Stomach smooth muscle (tissue), 2 donors: ENCODE measurements at regions not wholly inside any gene's neighbourhood (a gene's known extent, or its start where the extent isn't known, plus 50 kb on each side); places are given as distances from the start of the nearest gene placed in this dataset.
"Not testable (repeated sequence)": the region's sequence is repeated elsewhere in the genome, so short reads cannot be mapped to it uniquely, and the experiment has no call there.

ENCODE experiments used
- H3K27ac ChIP-seq: one replicate; pipeline ENCODE4 v1.7.0; 2013; ENCODE audit warnings: mild to moderate bottlenecking, low read length, inconsistent platforms
- H3K27me3 ChIP-seq, 2 donors: one replicate each; pipeline ENCODE4 v1.7.0; 2013; ENCODE audit warnings: low read length in 2 of 2; ENCODE audit not compliant: insufficient read depth in 2 of 2, control insufficient read depth in 1 of 2
- H3K36me3 ChIP-seq, 2 donors: one replicate each; pipeline ENCODE4 v1.7.0; 2013; ENCODE audit warnings: low read length in 2 of 2; ENCODE audit not compliant: control insufficient read depth in 2 of 2, insufficient read depth in 2 of 2
- H3K4me1 ChIP-seq: one replicate; pipeline ENCODE4 v1.7.0; 2013; ENCODE audit warnings: low read length; ENCODE audit not compliant: control insufficient read depth, insufficient read depth
- H3K4me3 ChIP-seq, 2 donors: one replicate each; pipeline ENCODE4 v1.7.0; 2013; ENCODE audit warnings: low read length in 2 of 2
- H3K9ac ChIP-seq, 2 donors: one replicate each; pipeline ENCODE4 v1.7.0; 2013; ENCODE audit warnings: low read length in 2 of 2, mild to moderate bottlenecking in 1 of 2
- H3K9me3 ChIP-seq, 2 donors: one replicate each; pipeline ENCODE4 v1.7.0; 2013; ENCODE audit warnings: low read length in 2 of 2; ENCODE audit not compliant: control insufficient read depth in 2 of 2
- donor health status: healthy.
- donor health status: Pancreatic carcinoma.

- peaks cover 21 to 30% of the 10 kb centered on the region in 2 donors for H3K27me3 ChIP-seq
- H3K4me1 ChIP-seq = no peaks in the 10 kb centered on the region
Observed at GRCh38 chr1:5768014-5768413, 224.2 kb downstream of the NPHP4 start.

GRCh38 chr1:5766996-5767395, 225.2 kb downstream of the NPHP4 start:
- H3K27me3 ChIP-seq = peaks cover 21 to 27% of the 10 kb centered on the region in 2 donors
- H3K4me1 ChIP-seq, H3K27ac ChIP-seq, H3K9ac ChIP-seq, H3K36me3 ChIP-seq, H3K9me3 ChIP-seq, H3K4me3 ChIP-seq: not testable (repeated sequence)

More at GRCh38 chr1:5768014-5768413, 224.2 kb downstream of the NPHP4 start:
- Histone ChIP-seq H3K36me3 (no peaks in the 10 kb centered on the region), H3K9ac (no peak overlapping the region), H3K4me3 (no peak overlapping the region), H3K9me3 (peaks cover 4 to 5% of the 10 kb centered on the region in 2 donors), H3K27ac (no peak overlapping the region)

GRCh38 chr1:5765997-5766913, 226.0 kb downstream of the NPHP4 start:
- H3K4me3 ChIP-seq = no peak overlapping the region
- H3K9ac ChIP-seq = no peak overlapping the region
- peaks cover 4 to 5% of the 10 kb centered on the region in 2 donors for H3K9me3 ChIP-seq
- peaks cover 21 to 27% of the 10 kb centered on the region in 2 donors for H3K27me3 ChIP-seq
- no peaks in the 10 kb centered on the region for H3K36me3 ChIP-seq
- no peaks in the 10 kb centered on the region for H3K4me1 ChIP-seq
- H3K27ac ChIP-seq = no peak overlapping the region

- no peak overlapping the region for H3K4me3 ChIP-seq
- peaks cover 21% of the 10 kb centered on the region in 2 donors for H3K27me3 ChIP-seq
- H3K9ac ChIP-seq = no peak overlapping the region
- H3K27ac ChIP-seq = no peak overlapping the region
- H3K9me3 ChIP-seq = peaks cover 4 to 5% of the 10 kb centered on the region in 2 donors
- H3K4me1 ChIP-seq = no peaks in the 10 kb centered on the region
- H3K36me3 ChIP-seq = no peaks in the 10 kb centered on the region
Observed at GRCh38 chr1:5765483-5765882, 226.7 kb downstream of the NPHP4 start.

- no peaks in the 10 kb centered on the region for H3K36me3 ChIP-seq
- no peak overlapping the region for H3K9ac ChIP-seq
- no peaks in the 10 kb centered on the region for H3K4me1 ChIP-seq
- no peak overlapping the region for H3K27ac ChIP-seq
- H3K9me3 ChIP-seq = peaks cover 4 to 5% of the 10 kb centered on the region in 2 donors
- peaks cover 21 to 23% of the 10 kb centered on the region in 2 donors for H3K27me3 ChIP-seq
- H3K4me3 ChIP-seq = no peak overlapping the region
Observed at GRCh38 chr1:5764959-5765358, 227.3 kb downstream of the NPHP4 start.

GRCh38 chr1:5764464-5764863, 227.8 kb downstream of the NPHP4 start:
- H3K4me1 ChIP-seq = no peaks in the 10 kb centered on the region
- no peak overlapping the region for H3K4me3 ChIP-seq
- H3K9ac ChIP-seq = no peak overlapping the region
- peaks cover 21% of the 10 kb centered on the region in 2 donors for H3K27me3 ChIP-seq
- peaks cover 4 to 5% of the 10 kb centered on the region in 2 donors for H3K9me3 ChIP-seq
- H3K36me3 ChIP-seq = no peaks in the 10 kb centered on the region
- H3K27ac ChIP-seq = no peak overlapping the region

- no peak overlapping the region for H3K9ac ChIP-seq
- peaks cover 4 to 5% of the 10 kb centered on the region in 2 donors for H3K9me3 ChIP-seq
- H3K27ac ChIP-seq = no peak overlapping the region
- H3K4me1 ChIP-seq = no peaks in the 10 kb centered on the region
- no peaks in the 10 kb centered on the region for H3K36me3 ChIP-seq
- H3K27me3 ChIP-seq = peaks cover 21% of the 10 kb centered on the region in 2 donors
- H3K4me3 ChIP-seq = no peak overlapping the region
Observed at GRCh38 chr1:5763696-5764370, 228.4 kb downstream of the NPHP4 start.

- Histone ChIP-seq H3K4me3 (no peak overlapping the region), H3K9me3 (peaks cover 4 to 5% of the 10 kb centered on the region in 2 donors), H3K4me1 (no peaks in the 10 kb centered on the region), H3K27ac (no peak overlapping the region), H3K27me3 (peaks cover 2 to 15% of the 10 kb centered on the region in 2 donors), H3K9ac (no peak overlapping the region), H3K36me3 (no peaks in the 10 kb centered on the region)
Observed at GRCh38 chr1:5758859-5759578, 233.2 kb downstream of the NPHP4 start.

- Histone ChIP-seq H3K27ac (no peak overlapping the region), H3K27me3 (peaks cover 2 to 15% of the 10 kb centered on the region in 2 donors), H3K4me3 (no peak overlapping the region), H3K36me3 (no peaks in the 10 kb centered on the region), H3K4me1 (no peaks in the 10 kb centered on the region), H3K9ac (no peak overlapping the region), H3K9me3 (peaks cover 1% of the 10 kb centered on the region in 2 donors)
Observed at GRCh38 chr1:5758000-5758858, 234.0 kb downstream of the NPHP4 start.
